Non-pigmented ciliary epithelial cell (primary cell): ENCODE measurements at regions not wholly inside any gene's neighbourhood (a gene's known extent, or its start where the extent isn't known, plus 50 kb on each side); places are given as distances from the start of the nearest gene placed in this dataset.

Source experiments
- DNase-seq: peaks from one replicate; pipeline ENCODE4 v3.0.0-alpha.2; 2010; ENCODE audit warnings: low read depth

DNA sequence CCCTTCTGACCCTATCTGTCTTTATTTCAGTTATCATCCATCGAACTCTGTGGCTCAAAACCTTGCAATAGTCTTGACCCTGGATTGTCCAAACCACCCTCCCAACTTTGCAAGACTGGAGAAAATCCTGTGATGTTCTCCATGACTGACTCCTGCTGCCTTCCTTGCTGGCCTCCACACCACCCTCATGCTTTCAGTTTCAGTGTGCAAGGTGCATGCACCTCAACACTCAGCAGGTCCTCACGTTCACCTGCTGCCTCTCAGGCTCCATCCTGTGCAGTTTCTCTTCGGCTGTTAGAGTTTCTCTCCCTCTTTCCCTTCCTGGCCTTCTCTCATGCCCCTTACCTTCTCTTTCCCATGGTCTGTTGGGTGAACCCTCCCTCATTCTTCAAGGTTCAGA lies 59.4 kb upstream of the ASIC2 start:
- no peak for DNase-seq

DNA sequence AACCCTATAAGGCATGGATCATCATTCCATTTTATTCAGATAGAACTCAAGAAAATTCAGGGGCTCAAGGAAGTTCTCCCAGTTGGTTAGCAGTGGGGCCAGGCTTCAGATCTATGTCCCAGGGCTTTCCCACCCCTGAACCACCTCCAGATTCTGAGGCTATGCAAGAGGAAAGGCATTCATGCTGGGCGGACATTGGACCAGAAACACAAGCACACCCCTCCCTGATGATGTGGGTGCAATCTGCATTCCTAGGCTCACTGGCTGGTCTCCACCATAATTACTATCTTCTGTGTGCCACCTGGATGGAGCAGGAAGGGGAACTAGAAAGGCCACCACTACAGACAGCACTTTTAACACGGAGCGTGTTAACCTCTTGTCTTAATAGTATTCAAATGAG lies 63.2 kb upstream of the ASIC2 start:
- no peak for DNase-seq

DNA sequence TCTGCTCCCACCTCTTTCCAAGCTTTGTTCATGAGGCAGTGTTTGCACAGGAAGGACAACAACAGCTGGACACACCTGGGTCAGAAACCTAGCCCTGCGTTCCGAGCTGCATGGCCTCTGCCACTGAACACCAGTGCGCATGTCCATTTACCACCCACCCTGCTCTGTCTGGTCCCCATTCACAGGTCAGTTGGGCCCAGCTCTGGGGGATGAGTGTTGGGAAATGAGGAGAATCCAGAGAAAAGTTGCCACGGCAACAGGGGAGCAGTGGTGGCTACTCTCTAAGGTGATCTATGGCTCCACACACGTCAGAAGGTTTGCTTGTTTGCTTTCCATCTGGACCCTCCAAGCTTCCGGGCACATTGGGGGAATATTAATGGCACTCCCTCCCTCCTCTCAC lies 70.4 kb upstream of the ASIC2 start:
- DNase-seq, result no peak

DNA sequence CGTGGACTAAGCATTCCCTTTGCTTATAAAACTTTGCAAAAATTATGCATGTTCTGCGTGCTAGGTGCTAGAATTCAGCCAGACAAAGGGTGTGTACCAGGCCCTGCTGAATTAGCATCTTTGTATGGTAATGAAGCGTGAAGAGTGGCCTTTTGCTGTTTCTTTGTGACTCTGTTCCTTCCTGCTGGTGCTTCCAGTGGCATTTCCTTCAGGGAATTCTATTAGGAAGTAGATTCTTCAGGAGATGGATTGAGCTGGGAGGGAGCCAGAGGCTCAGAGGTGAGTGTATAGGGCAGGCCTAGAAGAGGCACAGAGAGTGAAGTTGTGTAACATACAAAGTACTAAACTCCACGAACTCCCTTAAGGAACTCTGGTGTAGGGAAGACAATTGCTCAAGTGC lies 73.9 kb upstream of the ASIC2 start:
- DNase-seq, result no peak

DNA sequence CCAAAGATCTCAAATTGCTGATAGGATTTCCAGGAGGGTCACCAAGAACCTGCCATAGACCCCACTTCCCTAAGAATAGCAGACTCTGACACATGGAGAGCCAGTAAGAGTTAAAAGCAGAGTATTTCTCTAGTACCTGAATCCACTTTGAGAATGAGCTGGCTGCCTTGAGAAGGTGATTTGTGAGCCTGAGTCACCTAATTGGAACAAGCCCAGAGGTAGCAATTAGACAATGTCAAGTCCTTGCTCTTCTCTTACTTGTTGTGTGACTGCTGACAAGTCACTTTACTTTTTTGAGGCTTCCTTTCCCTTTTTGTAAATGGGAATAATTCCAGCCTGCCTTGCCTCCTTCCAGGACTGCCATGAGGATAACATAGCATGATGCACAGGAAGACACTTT lies 76.1 kb upstream of the ASIC2 start:
- DNase-seq, result no peak

- no peak for DNase-seq
Observed at GRCh38 chr17:33369876-33370275, 76.8 kb upstream of the ASIC2 start.

GRCh38 chr17:33370401-33370800 lies 77.3 kb upstream of the ASIC2 start:
- DNase-seq, result no peak

DNA sequence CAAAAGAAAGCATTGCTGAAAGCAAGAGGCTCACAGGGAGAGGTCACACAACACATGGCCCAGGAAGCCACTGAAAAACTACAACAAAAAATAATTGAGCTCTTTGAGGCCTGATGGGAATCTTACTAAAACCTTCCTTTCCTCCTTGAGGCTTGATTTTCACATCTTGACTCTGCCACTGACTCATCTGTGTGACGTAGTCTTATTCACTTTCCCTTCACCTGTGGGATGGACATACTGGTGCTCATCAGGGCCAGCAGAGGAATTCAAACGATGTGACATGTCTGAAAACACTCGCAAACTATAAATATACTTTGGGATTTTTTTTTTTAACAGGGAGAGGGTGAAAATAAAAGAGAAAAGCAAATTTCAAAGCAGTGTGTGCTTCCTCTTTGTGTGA lies 78.3 kb upstream of the ASIC2 start:
- no peak for DNase-seq

DNA sequence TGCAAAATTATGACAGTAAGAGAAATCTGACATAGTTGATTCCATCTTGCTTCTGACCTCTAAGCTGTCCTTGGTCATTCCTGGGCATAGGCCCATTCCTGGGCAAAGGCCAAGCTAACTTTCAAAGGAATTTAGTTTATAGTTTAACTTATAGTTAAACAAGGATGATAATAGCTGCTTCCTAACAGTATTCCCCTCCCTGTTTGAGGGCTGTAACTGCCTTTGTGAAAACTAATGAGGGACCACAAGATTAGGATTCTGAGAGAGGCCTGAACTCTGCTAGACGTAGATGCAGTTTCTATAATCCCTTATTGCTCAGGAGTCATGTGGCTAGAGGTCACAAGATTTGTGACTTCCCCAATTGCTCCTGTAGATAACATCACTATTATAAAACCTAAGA lies 80.2 kb upstream of the ASIC2 start:
- no peak for DNase-seq

DNA sequence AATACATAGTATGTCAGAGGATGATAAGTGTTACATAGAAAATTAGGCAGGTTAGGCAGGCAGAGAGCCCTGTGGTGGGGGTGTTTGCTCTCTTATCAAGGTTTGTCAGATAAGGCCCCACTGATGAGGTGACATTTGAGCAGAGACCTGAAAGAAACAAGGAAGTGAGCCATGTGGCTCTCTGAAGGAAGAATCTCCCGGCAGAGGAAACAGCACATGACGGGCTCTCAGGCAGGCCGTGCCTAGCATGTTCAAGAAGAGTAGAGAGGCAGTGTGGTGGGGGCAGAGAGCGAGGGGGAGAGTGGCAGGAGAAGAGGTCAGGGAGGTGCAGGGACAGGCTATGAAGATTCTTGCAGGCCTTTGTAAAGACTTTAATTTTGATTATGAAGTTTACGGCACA lies 82.0 kb upstream of the ASIC2 start:
- DNase-seq, result no peak

DNA sequence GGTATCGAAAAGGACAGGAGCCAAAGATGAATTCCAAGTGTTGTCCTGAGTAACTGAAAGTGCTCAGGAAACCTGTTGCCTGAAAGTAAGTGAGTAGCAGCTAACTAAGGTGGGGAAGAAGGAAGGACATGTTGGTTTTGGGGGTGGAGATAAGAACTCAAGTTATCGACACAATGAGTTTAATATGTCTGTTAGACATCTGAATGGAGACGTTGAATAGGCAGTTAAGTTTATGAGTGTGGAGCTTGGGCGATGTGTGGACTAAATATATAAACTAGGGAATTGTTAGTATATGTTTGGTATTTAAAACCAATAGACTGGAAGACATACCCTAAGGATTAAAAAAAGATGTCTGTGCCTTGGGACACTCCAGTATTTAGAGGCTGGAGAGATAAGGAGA lies 82.7 kb upstream of the ASIC2 start:
- no peak for DNase-seq

DNA sequence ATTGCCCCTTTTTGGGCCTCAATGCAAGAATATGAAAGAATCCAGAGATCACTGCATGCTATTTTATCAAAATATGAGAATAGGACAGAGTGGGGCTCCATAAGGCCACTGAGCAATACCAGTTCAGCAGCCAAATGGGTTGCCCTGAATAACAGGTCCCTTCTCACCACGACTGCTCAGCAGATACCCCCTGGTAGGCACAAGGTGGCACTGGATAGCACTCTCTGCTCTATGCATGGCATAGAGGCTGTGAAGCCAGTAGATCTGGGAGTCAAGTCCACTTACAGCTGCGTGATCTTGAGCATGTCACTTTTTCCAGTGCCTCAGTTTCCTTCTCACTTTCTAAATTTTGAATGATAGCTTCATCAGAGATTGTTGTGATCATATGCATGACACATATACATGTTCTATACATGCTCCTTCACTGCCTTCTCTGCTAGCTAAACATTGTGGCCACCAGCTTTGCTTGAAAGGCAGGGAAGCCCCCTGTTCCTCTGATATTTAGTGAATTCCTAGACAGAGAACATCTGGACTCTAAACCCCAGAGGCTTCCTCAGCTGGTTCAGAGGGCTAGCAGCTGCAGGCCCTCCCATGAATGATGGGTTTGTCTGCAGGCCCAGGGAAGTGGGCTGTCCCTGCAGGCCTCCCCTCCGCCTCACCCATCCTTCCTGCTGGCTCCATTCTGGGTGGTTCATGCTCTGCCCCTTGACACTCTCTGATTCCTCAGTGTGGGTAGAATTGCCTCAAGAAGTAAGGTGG lies 84.9 kb upstream of the ASIC2 start:
- no peak for DNase-seq

- DNase-seq, result no peak
Observed at GRCh38 chr17:33381201-33381600, 88.1 kb upstream of the ASIC2 start.

GRCh38 chr17:33383488-33384023 lies 90.5 kb upstream of the ASIC2 start:
- no peak for DNase-seq

- DNase-seq, result no peak
Observed at GRCh38 chr17:33385133-33385532, 92.0 kb upstream of the ASIC2 start.

DNA sequence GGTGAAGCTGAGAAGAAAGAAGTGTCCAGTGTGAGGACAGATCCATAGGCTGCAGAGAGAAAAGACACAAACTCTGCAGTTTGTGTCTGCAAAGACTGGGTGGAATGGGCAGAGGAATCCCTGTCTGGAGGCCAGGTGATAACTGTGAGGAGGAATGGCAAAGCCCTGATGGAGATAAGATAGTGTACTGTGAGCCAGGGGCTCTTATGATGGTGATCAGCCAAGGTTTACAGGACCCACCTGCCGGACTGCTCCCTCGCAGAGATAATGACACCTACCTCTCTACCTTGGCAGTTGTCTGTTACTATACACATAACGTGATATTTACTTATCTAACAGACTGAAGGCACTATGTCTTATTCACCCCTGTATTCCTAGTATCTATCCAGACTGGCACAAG lies 92.6 kb upstream of the ASIC2 start:
- no peak for DNase-seq

DNA sequence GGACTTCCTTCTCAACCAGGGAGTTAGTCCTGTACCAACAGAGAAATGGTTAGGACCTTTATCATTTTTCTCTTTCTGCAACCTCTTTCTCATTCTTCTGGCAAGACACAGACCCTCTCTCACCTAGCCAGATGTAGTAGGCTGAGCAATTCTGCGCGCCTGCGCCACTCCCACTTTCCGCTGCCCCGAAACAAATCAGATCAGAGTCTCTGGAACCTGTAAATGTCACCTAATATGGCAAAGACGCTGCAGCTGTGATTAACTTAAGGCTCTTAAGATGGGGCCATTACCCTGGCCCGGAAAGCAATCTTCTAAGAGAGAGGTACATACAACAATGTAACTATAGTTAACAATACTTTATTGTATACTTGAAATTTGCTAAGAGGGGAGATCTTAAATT lies 94.3 kb upstream of the ASIC2 start:
- DNase-seq, result no peak

DNA sequence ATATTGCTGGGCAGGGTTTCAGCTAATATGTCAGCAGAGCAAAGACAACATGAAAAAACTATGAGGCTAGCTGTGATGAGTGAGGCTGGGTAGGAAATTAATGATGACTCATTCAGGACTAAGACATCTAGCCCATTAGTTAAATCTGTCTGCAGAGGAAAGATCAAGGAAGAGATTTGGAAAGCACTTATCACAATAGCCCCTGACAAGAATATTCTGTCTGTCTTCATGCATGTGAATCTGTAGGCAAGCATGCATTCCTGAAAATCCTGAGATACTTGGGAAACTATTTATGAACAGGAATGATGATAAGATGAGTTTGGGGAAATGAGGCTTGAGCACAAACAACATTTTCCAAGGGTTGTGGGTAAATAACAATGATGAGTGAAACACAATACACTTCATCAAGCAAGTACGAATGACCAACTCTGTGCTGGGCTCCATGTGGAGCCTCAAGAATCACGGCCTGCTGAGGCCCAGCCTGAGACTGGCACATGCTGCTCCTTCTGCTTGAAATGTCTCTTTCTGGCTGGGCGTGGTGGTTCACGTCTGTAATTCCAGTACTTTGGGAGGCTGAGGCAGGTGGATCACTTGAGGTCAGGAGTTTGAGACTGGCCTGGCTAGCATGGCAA lies 96.5 kb upstream of the ASIC2 start:
- no peak for DNase-seq

DNA sequence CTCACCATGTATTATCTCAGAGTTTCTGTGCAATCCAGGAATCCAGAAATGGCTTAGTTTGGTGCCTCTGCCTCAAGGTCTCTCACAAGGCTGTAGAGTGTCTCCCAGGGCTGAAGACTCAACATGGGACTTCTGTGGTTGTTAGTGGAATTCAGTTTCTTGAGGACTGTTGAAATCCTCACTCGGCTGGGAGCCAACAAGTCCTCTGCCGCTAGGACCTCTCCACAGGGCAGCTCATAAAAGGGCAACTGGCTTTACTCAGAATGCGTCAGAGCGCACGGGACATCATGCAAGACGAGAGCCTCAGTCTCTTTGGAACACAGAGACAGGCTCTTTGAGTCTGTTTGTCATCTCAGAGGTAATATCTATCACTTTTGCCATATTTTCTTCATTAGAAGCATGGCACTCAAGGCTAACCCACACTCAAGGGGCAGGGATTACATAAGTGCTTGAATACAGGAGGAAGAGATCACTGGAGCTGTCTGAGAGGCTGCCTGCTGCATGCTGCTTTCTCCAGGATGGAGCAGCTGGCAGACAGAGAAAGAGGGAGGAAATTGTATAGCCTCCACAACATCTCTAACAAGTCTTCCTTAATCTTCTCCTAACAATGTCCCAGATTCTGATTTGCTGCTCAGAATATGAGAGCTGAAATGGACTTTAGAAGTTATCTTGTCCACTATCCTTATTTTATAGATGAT lies 97.5 kb upstream of the ASIC2 start:
- DNase-seq, result no peak

DNA sequence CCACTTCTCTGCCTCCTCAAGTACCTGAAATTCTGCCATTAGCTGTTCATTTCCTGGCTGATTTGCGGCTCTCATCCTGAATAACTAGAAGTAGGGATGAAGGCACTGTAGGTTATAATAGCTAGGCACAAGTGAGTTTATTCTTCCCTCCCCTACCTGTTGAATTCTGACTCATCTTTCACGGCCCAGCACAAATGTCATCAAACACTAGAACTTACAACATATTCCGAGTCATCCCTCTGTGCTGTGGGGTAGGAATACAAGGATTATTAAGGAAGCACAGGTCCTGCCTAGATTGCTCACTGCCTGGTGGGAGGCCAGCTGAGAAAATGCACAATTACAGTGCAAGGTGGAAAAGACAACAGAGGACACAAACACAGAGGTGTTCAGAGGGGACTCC lies 103.7 kb upstream of the ASIC2 start:
- no peak for DNase-seq

- no peak for DNase-seq
Observed at GRCh38 chr17:33398386-33398785, 105.3 kb upstream of the ASIC2 start.

DNA sequence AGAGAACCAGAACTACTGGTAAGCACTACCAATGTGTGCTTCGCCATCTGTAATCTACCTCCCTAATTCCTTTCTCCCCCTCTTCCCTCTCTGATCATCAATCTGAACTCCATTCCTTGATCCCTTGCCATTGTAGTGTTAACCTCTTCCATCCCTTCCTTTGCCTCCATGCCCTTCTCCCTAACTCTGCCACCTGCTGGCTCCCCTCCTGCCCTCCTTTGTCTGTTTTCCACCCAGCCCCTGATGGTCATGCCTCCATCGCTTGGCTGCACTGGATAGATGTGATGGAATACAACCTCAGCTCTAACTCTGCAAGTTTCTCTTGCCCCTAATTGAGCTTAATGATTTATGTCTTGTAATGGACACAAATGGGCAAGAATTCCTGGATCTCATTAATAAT lies 108.2 kb upstream of the ASIC2 start:
- DNase-seq, result no peak

- DNase-seq, result no peak
Observed at GRCh38 chr17:33403194-33403593, 110.1 kb upstream of the ASIC2 start.
